GM21576 (cell line): ENCODE measurements at regions not wholly inside any gene's neighbourhood (a gene's known extent, or its start where the extent isn't known, plus 50 kb on each side); places are given as distances from the start of the nearest gene placed in this dataset.
"Not testable (repeated sequence)": the region's sequence is repeated elsewhere in the genome, so short reads cannot be mapped to it uniquely, and the experiment has no call there.

ENCODE experiments used
- ATAC-seq: cut with Tn5 transposase; IDR thresholded peaks from one replicate; pipeline ENCODE4 v1.9.1; 2021; ENCODE audit warnings: mild to moderate bottlenecking, moderate library complexity; ENCODE audit not compliant: unreplicated experiment

DNA sequence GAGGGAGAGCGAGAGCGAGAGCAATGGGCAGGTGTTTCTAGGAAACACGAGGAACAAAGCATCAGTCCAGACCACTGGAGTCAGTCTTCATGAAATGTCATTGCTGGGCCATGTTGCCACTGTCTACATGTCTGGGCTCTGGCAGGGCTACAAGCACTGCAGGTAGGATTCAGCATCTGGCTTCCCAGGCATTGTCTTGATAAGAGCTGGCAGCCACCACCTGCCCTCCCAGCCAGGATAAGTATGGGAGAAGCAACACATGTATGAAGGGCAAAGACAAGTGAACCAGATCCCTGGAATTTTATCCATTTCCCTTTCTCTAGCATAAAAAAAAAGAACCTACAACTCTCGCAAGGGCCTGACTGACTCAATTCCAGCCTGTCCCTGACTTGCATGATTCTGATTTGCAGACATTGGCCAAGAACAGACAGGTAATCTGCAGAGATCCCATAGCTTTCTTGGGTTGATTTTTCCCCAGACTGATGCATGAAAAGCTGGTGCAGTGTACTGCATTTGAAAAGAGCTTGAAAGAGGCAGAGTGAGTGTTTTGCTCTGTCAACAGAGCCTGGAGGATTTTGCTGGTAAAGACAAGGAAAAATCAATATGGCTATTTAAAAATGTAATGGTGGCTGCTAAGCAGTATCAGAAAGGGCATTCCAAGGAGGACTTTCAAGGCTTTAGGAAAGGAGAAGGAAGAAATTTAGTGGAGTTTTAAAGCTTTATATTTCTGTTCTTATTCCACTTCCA lies 157.2 kb upstream of the MYRIP start:
- no peak for ATAC-seq

GRCh38 chr3:39655718-39656117 lies 153.7 kb upstream of the MYRIP start:
- not testable (repeated sequence) for ATAC-seq

DNA sequence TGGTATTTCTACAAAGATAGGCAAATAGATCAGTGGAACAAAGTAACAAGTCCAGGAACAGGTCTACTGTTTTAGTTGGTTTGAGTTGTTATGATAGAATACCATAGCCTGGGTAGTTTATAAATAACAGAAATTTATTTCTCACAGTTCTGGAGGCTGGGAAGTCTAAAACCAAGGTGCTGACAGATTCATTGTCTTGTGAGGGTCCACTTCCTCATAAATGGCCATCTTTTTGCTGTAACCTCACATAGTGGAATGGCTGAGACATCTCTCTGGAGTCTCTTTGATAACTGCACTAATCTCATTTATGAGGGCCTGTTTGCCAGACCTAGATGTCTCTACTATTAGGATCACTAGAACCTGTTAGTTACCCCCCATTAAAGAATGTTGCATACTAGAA lies 152.3 kb upstream of the MYRIP start:
- ATAC-seq: no peak

DNA sequence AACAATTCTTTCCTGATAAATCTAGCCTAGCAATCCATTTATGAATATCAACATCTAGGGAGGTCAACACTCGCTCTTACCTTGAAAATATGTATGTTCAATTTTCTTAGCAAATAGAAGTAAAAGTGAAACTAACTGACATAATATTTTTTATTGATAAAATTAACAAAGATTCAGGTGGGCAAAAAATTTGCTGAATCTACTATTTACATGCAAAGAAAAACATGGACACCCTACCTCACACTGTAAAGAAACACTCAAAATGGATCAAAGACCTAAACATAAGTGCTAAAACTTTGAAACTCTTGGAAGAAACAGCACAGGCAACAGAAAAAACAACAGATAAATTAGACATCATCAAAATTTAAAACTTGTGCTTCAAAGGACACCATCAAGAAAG lies 151.6 kb upstream of the MYRIP start:
- ATAC-seq: no peak

DNA sequence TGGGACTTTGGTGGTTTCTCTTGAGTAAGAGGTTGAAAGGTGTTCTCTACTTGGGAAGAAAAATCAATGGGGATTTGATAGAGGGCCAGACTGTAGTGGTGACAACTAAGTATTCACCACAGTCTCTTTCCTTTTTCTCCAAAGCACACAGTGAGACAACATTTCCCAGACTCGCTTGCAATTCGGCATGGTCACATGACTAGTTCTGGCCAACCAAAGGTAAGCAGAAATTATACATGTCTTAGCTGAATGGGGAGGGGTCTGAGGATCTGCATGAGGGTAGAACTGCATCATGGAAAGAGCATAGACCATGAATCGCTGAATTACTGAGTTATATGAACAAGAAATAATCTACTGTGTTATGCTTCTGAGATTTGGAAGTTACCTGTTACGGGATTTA lies 144.5 kb upstream of the MYRIP start:
- no peak for ATAC-seq

DNA sequence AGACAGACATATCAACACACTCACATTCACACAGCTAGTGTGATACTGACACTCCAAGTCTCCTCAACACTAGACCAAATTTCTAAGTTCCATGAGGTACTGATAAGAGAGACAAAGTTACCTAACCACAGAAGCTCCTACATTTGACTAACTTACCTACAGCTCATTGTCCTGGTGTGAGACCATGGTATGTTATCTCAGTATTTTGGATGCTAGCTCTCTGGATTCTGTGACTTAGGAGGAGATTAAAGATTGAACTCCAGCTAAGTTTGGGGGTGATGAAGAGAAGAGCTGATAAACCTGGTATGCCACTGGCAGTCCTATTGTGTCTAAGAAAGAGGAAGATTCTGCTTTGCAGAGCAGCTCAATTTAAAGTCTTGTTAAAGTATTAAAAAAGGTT lies 144.0 kb upstream of the MYRIP start:
- ATAC-seq: no peak

DNA sequence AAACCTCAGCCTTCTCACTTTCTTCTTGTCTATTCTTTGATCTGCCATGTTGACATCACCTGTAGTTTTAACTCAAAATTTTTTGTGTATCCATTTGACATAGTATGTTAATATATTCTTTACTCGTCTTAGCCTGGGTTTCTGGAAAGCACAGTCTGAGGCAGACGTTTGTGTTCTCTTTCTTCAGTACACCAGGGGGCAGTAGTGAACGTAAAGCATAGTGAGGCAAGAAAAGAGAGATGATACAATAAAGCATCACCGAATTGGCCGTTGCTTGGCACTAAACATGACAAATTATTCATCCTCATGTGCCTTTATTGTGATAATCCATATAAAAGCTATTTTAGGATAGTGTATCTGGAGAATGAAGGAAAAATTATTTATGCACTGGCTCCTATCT lies 141.0 kb upstream of the MYRIP start:
- ATAC-seq: no peak

DNA sequence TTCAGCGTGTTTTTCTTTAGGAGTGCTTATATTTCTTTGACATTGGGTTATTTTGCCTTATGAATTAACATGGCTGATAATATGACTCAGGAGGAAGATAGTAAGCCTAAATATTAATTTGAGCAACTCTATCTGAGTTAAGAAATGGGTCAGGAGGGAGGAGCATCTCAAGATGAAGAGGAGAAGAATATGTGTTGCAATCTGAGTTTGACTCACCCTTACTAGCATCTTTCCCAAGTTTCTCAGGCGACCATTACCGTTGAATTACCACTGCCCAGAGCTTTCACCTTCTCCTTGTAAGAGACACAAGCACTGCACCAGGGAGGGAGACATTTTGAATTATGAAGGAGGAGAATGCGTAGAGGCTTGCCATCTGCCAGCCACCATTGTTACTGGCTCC lies 138.3 kb upstream of the MYRIP start:
- no peak for ATAC-seq

- ATAC-seq: no peak
Measured at GRCh38 chr3:39671600-39671999, 137.8 kb upstream of the MYRIP start.

GRCh38 chr3:39705351-39705900 lies 104.0 kb upstream of the MYRIP start:
- no peak for ATAC-seq

DNA sequence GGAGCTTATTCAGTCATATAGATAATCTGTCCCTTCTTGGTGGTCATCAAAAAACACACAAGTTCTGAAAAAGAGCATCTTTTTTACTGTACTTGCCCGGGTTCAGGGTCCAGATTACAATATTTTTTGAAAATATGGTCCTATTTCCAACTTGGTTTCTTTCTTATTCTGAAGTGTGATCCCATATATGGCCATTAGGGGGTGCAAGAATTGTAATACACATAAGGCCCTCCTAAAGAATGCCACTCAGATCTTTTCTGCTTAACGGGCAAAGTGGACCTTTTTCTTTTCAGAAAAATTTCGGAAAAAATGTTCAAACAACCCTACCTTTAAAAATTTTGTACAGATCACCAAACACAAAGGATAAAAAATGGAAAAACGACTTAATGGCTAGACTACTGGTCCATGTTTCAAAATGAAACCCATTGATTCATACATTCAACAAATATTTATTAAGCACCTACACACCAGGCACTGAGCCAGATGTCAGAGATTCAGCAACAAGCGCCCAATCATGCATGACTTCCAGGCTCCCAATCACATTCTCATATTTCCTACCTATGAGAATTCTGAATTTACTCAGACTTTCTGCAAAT lies 102.0 kb upstream of the MYRIP start:
- ATAC-seq: peak; percentile 62

GRCh38 chr3:39712413-39713048 lies 96.9 kb upstream of the MYRIP start:
- ATAC-seq: no peak

GRCh38 chr3:39713341-39713740 lies 96.1 kb upstream of the MYRIP start:
- not testable (repeated sequence) for ATAC-seq

GRCh38 chr3:39716849-39717248 lies 92.6 kb upstream of the MYRIP start:
- no peak for ATAC-seq

DNA sequence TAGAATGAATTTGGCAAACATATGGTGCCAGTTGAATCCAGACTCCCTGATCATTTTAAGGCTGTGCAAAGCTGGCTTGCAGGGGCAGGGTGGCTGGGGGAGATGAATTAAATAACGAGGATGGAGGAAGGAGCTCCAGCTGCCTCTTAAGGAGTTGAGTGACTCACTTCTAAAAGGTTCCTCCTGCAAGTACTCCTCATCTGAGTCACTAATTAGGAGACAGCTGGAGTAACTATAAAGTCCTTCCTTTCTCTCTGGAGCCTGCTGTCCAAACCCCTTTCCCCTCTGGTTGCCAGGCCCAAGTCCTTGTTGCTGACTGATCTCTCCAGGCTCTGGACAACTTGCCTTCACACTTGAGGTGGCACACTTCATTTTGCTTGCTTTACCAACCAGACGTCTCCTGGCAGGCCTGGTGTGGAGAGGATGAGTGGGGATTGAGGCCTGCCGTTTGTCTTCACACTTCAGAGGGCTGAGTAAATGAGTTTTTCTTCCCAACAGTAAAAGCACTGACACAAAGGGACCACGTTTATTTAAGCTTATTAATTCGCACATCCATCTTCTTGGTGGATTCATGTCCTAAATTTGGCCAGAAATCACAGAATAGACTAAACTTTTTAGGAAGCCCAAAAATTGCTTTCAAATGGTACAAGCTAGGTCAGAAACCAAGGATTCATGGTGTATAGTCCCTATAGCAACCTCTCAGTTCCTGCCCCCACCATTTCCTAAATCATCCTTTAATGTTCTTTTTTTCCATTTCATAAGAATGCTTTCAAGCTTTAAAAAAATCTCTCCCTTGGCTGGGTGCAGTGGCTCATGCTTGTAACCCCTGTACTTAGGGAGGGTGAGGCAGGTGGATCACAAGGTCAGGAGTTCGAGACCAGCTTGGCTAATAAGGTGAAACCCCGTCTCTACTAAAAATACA lies 90.5 kb upstream of the MYRIP start:
- no peak for ATAC-seq

DNA sequence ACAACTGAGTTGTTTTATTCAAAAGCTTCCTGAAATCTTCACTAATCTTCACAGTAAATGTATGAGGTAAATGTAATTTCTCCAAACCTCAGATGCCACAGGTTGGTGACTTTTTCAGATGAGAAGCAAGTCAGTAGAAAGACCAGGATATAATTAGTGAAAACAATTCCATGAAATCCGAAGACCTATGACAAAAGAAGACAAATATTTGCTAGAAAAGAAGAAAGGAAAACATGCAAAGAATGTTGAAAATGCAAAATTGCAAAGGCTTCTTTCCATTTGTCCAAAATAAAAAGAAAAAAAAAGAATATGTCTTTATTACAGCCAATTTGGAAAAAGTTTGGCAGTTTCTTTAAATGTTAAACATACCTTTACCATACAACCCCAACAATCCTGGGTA lies 88.3 kb upstream of the MYRIP start:
- no peak for ATAC-seq

DNA sequence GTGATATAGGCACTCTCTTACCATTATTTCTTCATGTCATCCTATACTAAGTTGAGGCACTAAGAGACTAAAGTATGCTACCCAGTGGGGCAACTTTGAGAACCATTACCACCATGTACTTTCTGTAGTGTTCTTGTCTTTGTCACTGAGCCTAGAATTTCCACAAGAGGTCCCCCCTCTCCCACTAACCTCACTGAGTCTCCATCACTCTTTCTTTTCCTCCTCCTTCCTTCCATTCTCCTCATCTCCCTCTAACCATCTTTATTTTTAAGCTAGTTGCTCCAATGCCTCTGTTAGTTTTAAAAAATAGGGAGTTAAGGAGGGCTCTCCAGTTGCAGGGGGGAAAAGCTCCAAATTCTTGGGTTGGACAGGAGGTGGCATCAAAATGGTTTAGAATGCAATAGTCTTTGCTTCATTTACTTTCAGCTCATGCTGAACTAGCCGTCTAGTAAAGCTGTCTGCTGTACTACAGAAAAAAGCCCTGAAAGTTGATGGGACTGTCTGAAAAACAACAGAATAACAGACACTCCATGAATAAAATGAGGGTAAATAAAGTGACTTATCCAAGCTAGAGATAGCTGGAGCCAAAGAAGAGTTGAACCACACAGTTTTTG lies 85.1 kb upstream of the MYRIP start:
- no peak for ATAC-seq

GRCh38 chr3:39725321-39725720 lies 84.1 kb upstream of the MYRIP start:
- no peak for ATAC-seq

DNA sequence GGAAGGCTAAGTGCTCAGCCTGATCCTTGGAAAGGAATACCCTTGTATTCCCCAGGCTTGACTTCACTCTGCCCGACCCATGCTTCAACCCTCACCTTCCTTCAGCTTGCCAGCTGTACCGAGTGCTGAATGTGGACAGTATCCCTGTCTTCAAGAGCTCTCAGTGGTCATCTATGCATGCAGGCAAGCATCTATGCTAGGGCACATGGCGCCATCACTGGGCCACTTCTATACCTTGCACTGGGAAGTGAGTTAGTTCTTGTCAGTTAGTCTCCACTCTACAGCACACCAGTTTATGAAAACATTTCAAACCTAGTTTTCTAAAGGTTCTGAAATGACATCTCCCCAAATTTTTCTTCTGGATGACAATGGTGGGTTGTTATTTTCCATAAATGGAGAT lies 82.0 kb upstream of the MYRIP start:
- no peak for ATAC-seq

- ATAC-seq: no peak
Measured at GRCh38 chr3:39733804-39734203, 75.6 kb upstream of the MYRIP start.

DNA sequence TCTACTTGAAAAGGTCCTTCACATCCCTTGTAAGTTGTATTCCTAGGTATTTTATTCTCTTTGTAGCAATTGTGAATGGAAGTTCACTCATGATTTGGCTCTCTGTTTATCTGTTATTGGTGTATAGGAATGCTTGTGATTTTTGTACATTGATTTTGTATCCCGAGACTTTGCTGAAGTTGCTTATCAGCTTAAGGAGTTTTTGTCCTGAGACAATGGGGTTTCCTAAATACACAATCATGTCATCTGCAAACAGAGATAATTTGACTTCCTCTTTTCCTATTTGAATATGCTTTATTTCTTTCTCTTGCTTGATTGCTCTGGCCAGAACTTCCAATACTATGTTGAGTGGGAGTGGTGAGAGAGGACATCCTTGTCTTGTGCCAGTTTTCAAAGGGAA lies 69.8 kb upstream of the MYRIP start:
- ATAC-seq: not testable (repeated sequence)
